GM18907 (cell line): ENCODE measurements at regions not wholly inside any gene's neighbourhood (a gene's known extent, or its start where the extent isn't known, plus 50 kb on each side); places are given as distances from the start of the nearest gene placed in this dataset.

Experiments used
- ATAC-seq: cut with Tn5 transposase; IDR thresholded peaks from one replicate; pipeline ENCODE4 v1.9.1; 2021; ENCODE audit warnings: mild to moderate bottlenecking, moderate library complexity; ENCODE audit not compliant: unreplicated experiment

GRCh38 chr6:10465629-10466499 lies 51.0 kb upstream of the TFAP2A start:
- ATAC-seq = peak; percentile 50
